Breast epithelium (tissue), 4 donors: ENCODE measurements at regions not wholly inside any gene's neighbourhood (a gene's known extent, or its start where the extent isn't known, plus 50 kb on each side); places are given as distances from the start of the nearest gene placed in this dataset.

Experiments used
- DNase-seq, 2 donors: peaks; one replicate each; pipeline ENCODE4 v3.0.0-alpha.2; 2019; ENCODE audit warnings: low spot score in 2 of 2
- H3K27ac ChIP-seq, 2 donors: fragments of 200-600 bp; sonication (generic) in 1 of 2; one replicate each; pipeline ENCODE4 v1.5.1; 2016 to 2019; ENCODE audit warnings: mild to moderate bottlenecking in 1 of 2
- H3K27me3 ChIP-seq, 2 donors: fragments of 200-600 bp; sonication (generic) in 1 of 2; one replicate each; pipeline versions ENCODE4 v1.5.1 to v1.6.0; 2017 to 2019; ENCODE audit warnings: control low read depth in 1 of 2, mild to moderate bottlenecking in 1 of 2
- H3K36me3 ChIP-seq: fragments of 200-600 bp; one replicate; pipeline ENCODE4 v1.5.1; 2019
- H3K4me1 ChIP-seq, 2 donors: fragments of 200-600 bp; sonication (generic); one replicate each; pipeline ENCODE4 v1.5.1; 2016 to 2019; ENCODE audit warnings: control low read depth in 1 of 2
- H3K4me3 ChIP-seq, 3 donors: fragments of 200-600 bp; sonication (generic); 1 replicate in 2 of 3; 2 replicates in 1 of 3; pipeline ENCODE4 v1.5.1; 2016 to 2019; ENCODE audit warnings: mild to moderate bottlenecking in 3 of 3, moderate library complexity in 2 of 3
- H3K9me3 ChIP-seq, 2 donors: fragments of 200-600 bp; sonication (generic) in 1 of 2; one replicate each; pipeline ENCODE4 v1.5.1; 2016 to 2019; ENCODE audit warnings: control low read depth in 1 of 2
- CTCF ChIP-seq, 3 donors: fragments of 450-650 bp; IDR thresholded peaks; one replicate each; pipeline ENCODE4 v1.5.1; 2016 to 2017; ENCODE audit warnings: antibody characterized with exemption in 3 of 3, mild to moderate bottlenecking in 3 of 3, moderate library complexity in 3 of 3
- POLR2A ChIP-seq: fragments of 450-650 bp; IDR thresholded peaks from one replicate; pipeline ENCODE4 v1.6.1; 2016; ENCODE audit warnings: antibody characterized with exemption, mild to moderate bottlenecking, moderate library complexity
- POLR2AphosphoS5 ChIP-seq, 3 donors: sonication (generic); formaldehyde crosslinking; IDR thresholded peaks; one replicate each; pipeline ENCODE4 v1.6.1; 2017; ENCODE audit warnings: antibody characterized with exemption in 3 of 3
- intact Hi-C: fragments of 100-400 bp; cut with DNase I; formaldehyde crosslinking; loops from one replicate; pipeline ENCODE4 v1.15.1; 2023; ENCODE audit warnings: low total_unique reads

DNA sequence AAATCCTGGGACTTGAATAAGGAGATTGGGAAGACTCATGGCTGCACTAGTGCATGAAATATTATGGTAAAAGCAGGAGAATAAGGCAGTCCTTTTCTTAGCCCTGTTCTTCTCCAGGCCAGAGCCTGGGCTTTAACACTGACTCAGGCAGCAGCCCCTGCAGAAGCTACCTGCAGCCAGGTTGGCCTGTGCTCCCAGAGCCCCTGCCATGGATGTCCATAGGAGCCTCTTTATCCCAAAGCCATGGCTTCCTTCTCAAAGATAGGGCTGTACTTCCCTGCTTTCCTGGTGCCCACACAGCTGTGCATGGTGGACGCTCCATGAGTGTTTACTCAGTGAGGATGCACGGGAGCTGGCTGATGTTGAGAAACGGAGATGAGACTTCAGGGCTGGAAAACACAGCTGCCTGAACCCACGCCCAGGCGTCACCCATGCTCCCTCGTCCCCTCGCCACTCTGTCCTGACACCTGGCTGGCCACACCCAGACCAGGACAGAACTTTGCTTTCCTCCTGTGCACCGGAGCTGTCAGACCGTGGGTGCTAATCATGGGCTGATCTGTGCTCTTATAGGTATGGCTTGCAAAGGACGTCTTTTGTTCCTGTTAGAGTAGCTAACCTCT, 135.5 kb downstream of the GLI2 start:
- no peaks in the 10 kb centered on the region for H3K36me3 ChIP-seq
- no peak overlapping the region for H3K4me3 ChIP-seq
- H3K27me3 ChIP-seq: no peaks in the 10 kb centered on the region
- H3K9me3 ChIP-seq: no peaks in the 10 kb centered on the region
- H3K27ac ChIP-seq: no peak overlapping the region
- intact Hi-C loops: no loop called here
- no peak for TF ChIP-seq POLR2A
- no peak for TF ChIP-seq CTCF (IDR thresholded peaks at IDR 0.05)
- TF ChIP-seq POLR2AphosphoS5 (IDR thresholded peaks at IDR 0.05): no peak
- H3K4me1 ChIP-seq: peaks cover 0 to 6% of the 10 kb centered on the region in 2 donors
- DNase-seq: no peak

GRCh38 chr2:120871881-120872620, 136.4 kb downstream of the GLI2 start:
- Histone ChIP-seq H3K9me3 (no peaks in the 10 kb centered on the region), H3K4me1 (peaks cover 0 to 3% of the 10 kb centered on the region in 2 donors), H3K4me3 (no peak overlapping the region), H3K27ac (no peak overlapping the region), H3K36me3 (no peaks in the 10 kb centered on the region), H3K27me3 (no peaks in the 10 kb centered on the region)
- intact Hi-C loops: no loop called here
- TF ChIP-seq CTCF (IDR thresholded peaks at IDR 0.05): no peak
- TF ChIP-seq POLR2AphosphoS5 (IDR thresholded peaks at IDR 0.05): no peak
- TF ChIP-seq POLR2A: no peak
- DNase-seq: no peak

DNA sequence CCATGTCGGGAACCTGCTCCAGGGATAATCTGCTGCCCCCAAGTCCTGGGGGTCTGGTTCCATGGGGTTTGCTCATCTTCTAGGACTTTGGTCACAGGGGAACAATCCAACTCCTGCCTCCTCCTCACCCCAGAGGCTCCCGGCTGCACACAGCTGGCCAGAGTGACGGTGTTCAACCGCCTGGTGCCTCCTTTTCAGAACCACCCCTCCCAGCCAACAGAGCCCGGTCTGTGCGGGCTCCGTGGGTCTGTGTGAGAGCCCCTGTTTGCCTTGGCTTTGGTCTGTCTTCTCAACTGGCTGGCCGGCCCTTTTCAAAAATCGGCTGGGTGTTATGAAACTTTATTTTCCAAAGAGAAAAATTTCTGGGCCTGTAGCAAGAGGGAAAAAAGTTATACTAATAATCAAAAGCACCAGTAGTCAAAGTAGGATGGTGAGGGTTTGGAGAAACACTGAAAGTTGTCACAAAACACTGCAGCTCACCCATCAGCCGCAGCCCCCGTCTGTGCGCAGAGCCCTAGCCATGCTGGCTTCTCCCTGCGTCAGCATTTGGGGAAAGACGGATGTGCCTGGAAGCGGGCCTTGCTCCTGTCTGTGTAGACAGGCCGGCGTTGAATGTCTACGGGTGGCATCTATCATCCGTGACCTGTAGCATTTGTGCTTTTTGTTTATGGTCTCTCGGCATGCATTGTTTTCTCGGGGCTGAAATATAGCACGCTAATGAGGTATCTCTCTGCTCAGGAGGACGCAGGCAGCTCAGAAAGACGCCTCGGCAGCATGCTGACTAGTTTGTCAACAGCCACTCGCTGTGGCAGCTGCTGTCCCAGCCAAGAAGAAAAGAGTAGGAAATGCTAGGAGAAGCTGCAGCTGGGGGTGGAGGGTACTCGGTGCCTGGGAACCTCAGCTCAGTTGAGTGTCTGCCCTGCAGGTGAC, 138.6 kb downstream of the GLI2 start:
- H3K4me3 ChIP-seq: no peak overlapping the region
- H3K27me3 ChIP-seq: no peaks in the 10 kb centered on the region
- no peaks in the 10 kb centered on the region for H3K36me3 ChIP-seq
- no peak overlapping the region for H3K27ac ChIP-seq
- intact Hi-C loops: no loop called here
- TF ChIP-seq POLR2A (no peak), CTCF (IDR thresholded peaks at IDR 0.05) (no peak), POLR2AphosphoS5 (IDR thresholded peaks at IDR 0.05) (no peak)
- H3K4me1 ChIP-seq: no peaks in the 10 kb centered on the region
- DNase-seq: no peak
- no peaks in the 10 kb centered on the region for H3K9me3 ChIP-seq

DNA sequence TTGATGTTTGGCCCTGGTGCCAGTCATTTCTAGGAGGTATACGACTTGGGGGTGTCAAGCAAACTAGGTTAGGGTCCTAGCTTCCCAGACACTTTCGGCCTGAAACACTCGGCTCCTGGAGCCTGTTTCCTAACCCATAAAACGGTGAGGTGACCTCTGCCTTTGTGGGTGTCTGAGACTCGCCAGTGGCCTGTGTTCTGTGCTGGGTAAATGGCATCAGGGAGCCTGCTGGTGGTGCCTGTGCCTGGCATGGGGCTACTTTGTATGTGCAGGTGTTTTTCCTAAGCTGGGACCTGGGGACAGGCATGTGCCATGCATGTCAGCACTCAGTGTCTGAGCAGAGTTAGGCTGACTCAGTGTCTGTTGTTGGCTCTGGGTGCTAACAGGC, 139.2 kb downstream of the GLI2 start:
- TF ChIP-seq POLR2AphosphoS5 (IDR thresholded peaks at IDR 0.05): no peak
- TF ChIP-seq CTCF (IDR thresholded peaks at IDR 0.05): no peak
- no peak for TF ChIP-seq POLR2A
- no peak for DNase-seq
- Histone ChIP-seq H3K36me3 (no peaks in the 10 kb centered on the region), H3K27me3 (no peaks in the 10 kb centered on the region), H3K27ac (no peak overlapping the region), H3K9me3 (no peaks in the 10 kb centered on the region), H3K4me3 (no peak overlapping the region), H3K4me1 (no peaks in the 10 kb centered on the region)
- intact Hi-C loops: no loop called here

DNA sequence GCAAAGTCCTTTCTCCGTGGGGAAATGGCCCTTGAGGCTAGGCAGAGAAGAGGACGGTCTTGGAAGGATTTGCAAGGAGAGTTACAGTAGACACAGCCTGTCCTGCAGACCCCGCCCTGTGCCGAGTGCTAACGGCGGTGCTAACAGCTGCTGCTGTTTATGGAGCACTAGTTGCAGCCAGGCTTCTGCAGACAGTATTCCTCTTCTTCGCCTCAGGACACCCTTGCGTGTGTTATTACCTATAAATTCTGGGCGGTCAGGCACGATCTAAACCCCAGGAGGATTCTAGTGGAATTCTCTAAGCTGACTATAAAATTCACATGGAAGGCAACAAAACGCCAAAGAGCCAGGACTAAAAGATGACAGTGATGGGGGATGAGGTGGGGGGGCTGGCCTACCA, 139.8 kb downstream of the GLI2 start:
- no peaks in the 10 kb centered on the region for H3K9me3 ChIP-seq
- H3K4me1 ChIP-seq: no peaks in the 10 kb centered on the region
- H3K27me3 ChIP-seq: no peaks in the 10 kb centered on the region
- H3K4me3 ChIP-seq: no peak overlapping the region
- no peak for DNase-seq
- no peaks in the 10 kb centered on the region for H3K36me3 ChIP-seq
- intact Hi-C loops: no loop called here
- TF ChIP-seq POLR2A (no peak), POLR2AphosphoS5 (IDR thresholded peaks at IDR 0.05) (no peak), CTCF (IDR thresholded peaks at IDR 0.05) (no peak)
- H3K27ac ChIP-seq: no peak overlapping the region
